Activated naive CD8-positive, alpha-beta T cell treated with anti-CD3 and anti-CD28 coated beads, Interleukin-2, amount 10 ng/mL, durations not matched to agents 7 days and 5 days (primary cell): ENCODE measurements at regions not wholly inside any gene's neighbourhood (a gene's known extent, or its start where the extent isn't known, plus 50 kb on each side); places are given as distances from the start of the nearest gene placed in this dataset.

ENCODE experiments used
- ATAC-seq: fragments of 150-1000 bp; cut with Tn5 transposase; one replicate; pipeline ENCODE4 v1.10.0; 2021; ENCODE audit warnings: low read depth, moderate library complexity
- POLR2A ChIA-PET: fragments of 350-600 bp; sonication (Branson Sonifier 250); formaldehyde crosslinking; loops from one replicate; lab custom pipeline; 2021; ENCODE audit warnings: antibody characterized with exemption; lab: Charles Lee
- DNase-seq: peaks from one replicate; pipeline ENCODE4 v3.0.0; 2021
- H3K27ac Mint-ChIP-seq: one replicate; pipeline ENCODE4 v1.8.0; 2022; ENCODE audit warnings: mild to moderate bottlenecking, mixed read lengths
- H3K27me3 Mint-ChIP-seq: one replicate; pipeline ENCODE4 v1.8.0; 2022; ENCODE audit warnings: mild to moderate bottlenecking, moderate library complexity, mixed read lengths
- H3K36me3 Mint-ChIP-seq: one replicate; pipeline ENCODE4 v1.8.0; 2021; ENCODE audit warnings: mild to moderate bottlenecking, mixed read lengths
- H3K4me1 Mint-ChIP-seq: one replicate; pipeline ENCODE4 v1.8.0; 2021; ENCODE audit warnings: mixed read lengths
- H3K4me3 Mint-ChIP-seq: one replicate; pipeline ENCODE4 v1.8.0; 2022; ENCODE audit warnings: mild to moderate bottlenecking, moderate library complexity, mixed read lengths
- H3K9me3 Mint-ChIP-seq: one replicate; pipeline ENCODE4 v1.8.0; 2021; ENCODE audit warnings: mixed read lengths

DNA sequence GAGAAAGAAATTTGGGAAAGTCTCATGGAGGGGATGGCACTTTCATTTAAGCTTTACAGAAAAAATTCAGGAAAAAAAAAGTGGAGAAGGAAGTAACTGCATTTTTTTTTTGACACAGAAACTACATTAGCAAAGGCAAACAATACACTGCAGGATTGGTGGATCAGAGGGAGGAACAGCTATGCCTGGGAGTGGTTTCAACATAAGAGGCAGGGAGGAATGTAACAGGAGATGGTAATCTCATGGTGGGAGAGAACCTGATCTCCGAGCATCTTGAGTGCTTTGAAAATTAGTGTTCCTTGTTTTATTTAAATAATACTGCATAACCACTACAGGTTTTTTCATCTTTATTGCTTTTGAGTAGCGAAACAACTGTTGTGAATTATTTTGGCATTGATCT lies 249.4 kb downstream of the FAM170A start:
- Mint-ChIP-seq H3K9me3 (no peaks in the 10 kb centered on the region), H3K36me3 (no peaks in the 10 kb centered on the region), H3K4me1 (no peaks in the 10 kb centered on the region), H3K4me3 (no peak overlapping the region), H3K27me3 (no peaks in the 10 kb centered on the region), H3K27ac (no peak overlapping the region)
- POLR2A ChIA-PET = no interaction called here
- DNase-seq (no peak), ATAC-seq (no peak)

DNA sequence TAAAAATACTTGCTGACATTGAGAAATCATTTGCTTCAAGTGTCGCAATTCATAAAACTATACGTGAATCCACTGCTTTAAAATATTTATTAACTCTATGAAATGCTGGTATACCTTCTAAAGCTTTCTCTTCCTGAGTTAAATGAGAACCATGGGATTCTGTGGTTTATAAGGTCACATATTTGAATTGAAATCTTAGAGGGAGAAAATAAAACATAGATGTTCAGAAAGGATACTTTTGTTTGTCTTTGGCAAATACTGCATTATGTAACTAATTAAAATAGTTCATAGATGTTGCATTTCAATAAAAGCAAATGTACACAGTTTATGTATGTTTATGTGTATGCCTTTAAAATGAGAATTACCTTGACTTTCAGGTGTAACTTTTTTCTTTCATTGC lies 250.1 kb downstream of the FAM170A start:
- Mint-ChIP-seq H3K27me3 (no peaks in the 10 kb centered on the region), H3K4me3 (no peak overlapping the region), H3K4me1 (no peaks in the 10 kb centered on the region), H3K27ac (no peak overlapping the region), H3K9me3 (no peaks in the 10 kb centered on the region), H3K36me3 (no peaks in the 10 kb centered on the region)
- POLR2A ChIA-PET = no interaction called here
- ATAC-seq = no peak
- no peak for DNase-seq

DNA sequence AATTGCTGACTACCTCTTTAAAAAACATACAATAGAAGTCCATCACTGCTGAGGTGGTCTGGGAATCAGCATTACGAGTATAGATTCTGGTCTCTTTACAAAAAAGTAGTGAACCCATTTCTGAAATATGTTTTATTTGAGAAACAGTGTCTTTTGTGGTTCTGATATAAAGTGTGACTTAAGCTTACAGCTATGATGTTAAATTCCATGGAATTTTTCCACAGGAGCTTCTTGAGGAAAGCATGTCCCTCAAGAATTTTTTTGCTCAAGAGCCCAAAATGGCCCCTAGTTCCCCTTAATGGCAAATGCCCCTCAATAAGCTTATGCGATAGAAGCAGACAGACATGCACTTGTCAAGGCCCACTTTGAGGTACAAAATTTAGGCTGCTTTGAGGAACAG lies 265.7 kb downstream of the FAM170A start:
- DNase-seq (no peak), ATAC-seq (no peak)
- H3K36me3 Mint-ChIP-seq = no peaks in the 10 kb centered on the region
- POLR2A ChIA-PET = no interaction called here
- no peaks in the 10 kb centered on the region for H3K27me3 Mint-ChIP-seq
- no peak overlapping the region for H3K27ac Mint-ChIP-seq
- H3K9me3 Mint-ChIP-seq = no peaks in the 10 kb centered on the region
- H3K4me3 Mint-ChIP-seq = no peak overlapping the region
- H3K4me1 Mint-ChIP-seq = no peaks in the 10 kb centered on the region

DNA sequence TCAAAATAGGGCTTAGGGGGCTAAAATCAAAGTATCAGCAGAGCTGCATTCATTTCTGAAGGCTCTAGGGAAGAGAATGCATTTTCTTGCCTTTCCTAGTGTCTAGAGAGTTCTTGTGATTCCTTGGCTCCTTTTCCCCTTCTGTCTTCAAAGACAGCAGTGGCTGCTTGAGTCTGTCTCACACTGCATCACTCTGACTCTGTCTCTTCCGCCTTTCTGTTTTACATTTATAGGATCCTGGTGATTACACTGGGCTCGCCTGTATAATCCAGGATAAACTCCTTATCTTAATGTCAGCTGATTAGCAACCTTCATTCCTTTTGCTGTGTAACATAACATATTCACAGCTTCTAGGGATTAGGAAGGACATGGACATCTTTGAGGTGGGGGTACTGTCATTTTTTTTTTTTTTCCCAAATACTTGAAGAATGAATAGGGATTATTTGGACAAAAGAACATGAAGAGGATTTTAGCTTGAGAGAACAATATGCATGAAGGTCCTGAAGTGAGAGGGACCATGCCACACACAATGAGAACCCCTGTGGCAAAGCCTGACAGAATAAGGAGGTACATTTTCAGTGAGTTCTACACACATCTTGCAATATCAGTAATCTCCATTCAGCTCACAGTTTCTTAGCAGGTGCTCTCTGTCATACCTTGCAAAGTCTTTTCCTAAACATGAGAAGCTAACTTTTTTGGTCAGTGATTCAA lies 267.6 kb downstream of the FAM170A start:
- ATAC-seq = no peak
- Mint-ChIP-seq H3K9me3 (no peaks in the 10 kb centered on the region), H3K36me3 (no peaks in the 10 kb centered on the region), H3K27me3 (no peaks in the 10 kb centered on the region), H3K4me1 (no peaks in the 10 kb centered on the region), H3K27ac (no peak overlapping the region), H3K4me3 (no peak overlapping the region)
- POLR2A ChIA-PET = no interaction called here
- no peak for DNase-seq

DNA sequence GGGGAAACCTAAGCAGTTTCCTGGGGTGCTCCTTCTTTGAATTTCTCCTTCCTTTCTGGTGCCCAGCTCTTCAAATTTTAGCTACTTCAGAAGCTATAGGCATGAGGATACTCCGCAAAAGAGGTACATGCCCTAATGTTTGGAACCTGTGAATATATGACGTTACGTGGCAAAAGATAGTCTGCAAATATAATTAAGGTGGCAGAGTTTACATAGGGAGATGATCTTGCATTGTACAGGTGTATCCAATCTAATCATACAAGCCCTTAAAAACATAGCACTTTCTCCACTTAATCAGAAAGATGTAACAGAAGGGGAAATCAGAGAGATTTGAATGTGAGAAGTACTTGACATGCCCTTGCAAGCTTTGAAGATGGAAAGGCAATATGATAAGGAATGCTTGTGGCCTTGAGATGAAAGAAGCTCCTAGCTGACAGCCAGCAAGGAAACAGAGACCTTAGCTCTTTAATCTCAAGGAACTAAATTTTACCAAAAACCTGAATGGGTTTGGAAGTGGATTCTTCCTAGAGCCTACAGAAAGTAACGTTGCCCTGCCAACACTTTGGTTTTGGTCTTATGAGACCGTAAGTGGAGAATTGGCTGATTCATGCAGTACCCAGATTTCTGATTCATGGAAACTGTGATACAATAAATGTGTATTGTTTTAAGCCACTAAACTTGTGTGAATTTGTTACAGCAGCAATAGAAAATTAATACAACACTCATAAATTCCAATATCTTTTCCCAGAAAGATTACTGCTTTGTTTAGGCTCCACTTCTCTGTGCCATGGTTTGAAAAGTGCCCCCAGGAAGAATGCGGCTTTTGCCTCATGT lies 268.4 kb downstream of the FAM170A start:
- H3K4me3 Mint-ChIP-seq = no peak overlapping the region
- H3K36me3 Mint-ChIP-seq = no peaks in the 10 kb centered on the region
- POLR2A ChIA-PET = no interaction called here
- no peaks in the 10 kb centered on the region for H3K4me1 Mint-ChIP-seq
- no peak for DNase-seq
- H3K27ac Mint-ChIP-seq = no peak overlapping the region
- no peak for ATAC-seq
- no peaks in the 10 kb centered on the region for H3K27me3 Mint-ChIP-seq
- no peaks in the 10 kb centered on the region for H3K9me3 Mint-ChIP-seq

DNA sequence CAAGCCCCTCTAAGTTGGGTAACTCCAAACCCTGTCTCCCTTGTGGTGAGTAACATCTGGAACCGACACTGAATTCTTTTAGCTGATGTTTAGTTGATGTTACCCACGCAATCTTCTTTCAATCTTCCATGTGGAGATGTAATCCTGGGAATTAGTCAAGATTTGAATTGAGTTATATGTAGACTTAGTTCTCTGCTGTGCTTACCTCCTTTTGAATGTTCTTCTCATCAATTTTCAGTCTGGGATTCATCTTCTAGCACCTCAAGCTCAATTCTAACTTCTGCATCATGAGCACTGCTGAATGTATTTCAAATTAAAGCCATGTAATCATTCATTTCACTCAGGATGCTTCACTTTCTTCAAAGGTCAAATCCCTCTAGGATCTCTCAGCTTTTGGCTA lies 270.6 kb downstream of the FAM170A start:
- Mint-ChIP-seq H3K4me3 (no peak overlapping the region), H3K27me3 (no peaks in the 10 kb centered on the region), H3K9me3 (no peaks in the 10 kb centered on the region), H3K36me3 (no peaks in the 10 kb centered on the region), H3K27ac (no peak overlapping the region), H3K4me1 (no peaks in the 10 kb centered on the region)
- no peak for DNase-seq
- no peak for ATAC-seq
- POLR2A ChIA-PET = no interaction called here

DNA sequence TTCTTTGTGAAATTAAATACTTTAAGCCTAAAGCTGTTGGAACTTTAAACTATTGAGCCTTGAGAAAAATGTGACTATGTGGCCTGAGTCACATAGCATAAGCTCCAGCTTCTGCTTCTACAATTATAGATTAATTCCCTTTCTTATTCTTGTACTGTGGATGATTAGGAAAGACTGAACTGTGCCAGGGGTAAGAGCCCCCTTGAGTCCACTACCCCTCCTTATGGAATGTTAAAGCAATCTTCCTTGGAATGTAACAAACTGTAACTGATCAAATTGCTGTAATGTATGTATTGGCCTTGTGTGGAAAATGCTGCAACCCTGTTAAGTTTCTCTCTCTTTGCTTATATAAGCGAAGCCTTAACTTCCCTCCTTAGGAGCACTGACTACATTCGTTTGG lies 273.2 kb downstream of the FAM170A start:
- no peaks in the 10 kb centered on the region for H3K27me3 Mint-ChIP-seq
- no peak overlapping the region for H3K27ac Mint-ChIP-seq
- POLR2A ChIA-PET = no interaction called here
- H3K36me3 Mint-ChIP-seq = no peaks in the 10 kb centered on the region
- no peaks in the 10 kb centered on the region for H3K4me1 Mint-ChIP-seq
- ATAC-seq (no peak), DNase-seq (no peak)
- H3K4me3 Mint-ChIP-seq = no peak overlapping the region
- no peaks in the 10 kb centered on the region for H3K9me3 Mint-ChIP-seq

DNA sequence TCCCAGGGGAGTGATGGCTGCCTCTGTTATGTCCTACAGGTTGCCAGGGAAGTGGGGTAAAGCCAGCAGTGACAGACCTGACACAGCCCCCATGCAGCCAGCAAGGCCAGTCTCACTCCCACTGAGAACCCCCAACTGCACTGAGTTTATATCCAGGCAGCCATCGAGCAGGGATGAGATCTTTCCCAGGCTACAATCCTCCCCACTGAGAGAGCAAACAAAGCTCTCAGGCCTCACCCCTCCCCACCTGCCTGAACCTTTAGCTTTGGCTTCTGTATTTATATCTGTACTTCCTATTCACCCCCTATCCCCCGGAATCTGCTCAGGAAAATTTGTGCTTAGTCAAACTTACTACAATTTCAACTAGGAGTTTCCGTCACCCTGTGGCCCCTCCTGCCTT lies 284.1 kb downstream of the FAM170A start:
- H3K36me3 Mint-ChIP-seq = no peaks in the 10 kb centered on the region
- ATAC-seq (no peak), DNase-seq (no peak)
- H3K4me3 Mint-ChIP-seq = no peak overlapping the region
- POLR2A ChIA-PET = no interaction called here
- H3K27me3 Mint-ChIP-seq = no peaks in the 10 kb centered on the region
- no peaks in the 10 kb centered on the region for H3K4me1 Mint-ChIP-seq
- peaks cover 1% of the 10 kb centered on the region for H3K9me3 Mint-ChIP-seq
- H3K27ac Mint-ChIP-seq = no peak overlapping the region

DNA sequence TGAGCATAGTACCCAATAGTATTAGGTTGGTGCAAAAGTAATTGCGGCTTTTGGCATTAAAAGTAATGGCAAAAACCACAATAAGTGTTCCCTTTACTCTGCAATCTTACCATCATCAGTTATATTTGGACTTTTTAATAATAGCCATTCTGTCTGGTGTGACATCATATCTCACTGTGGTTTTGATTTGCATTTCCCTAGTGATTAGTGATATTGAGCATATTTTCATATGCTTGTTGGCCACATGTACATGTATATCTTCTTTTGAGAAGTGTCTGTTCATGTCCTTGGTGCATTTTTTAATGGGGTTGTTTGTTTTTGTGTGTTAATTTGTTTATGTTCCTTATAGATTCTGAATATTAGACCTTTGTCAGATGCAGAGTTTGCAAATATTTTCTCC lies 289.9 kb downstream of the FAM170A start:
- Mint-ChIP-seq H3K4me1 (no peaks in the 10 kb centered on the region), H3K27ac (no peak overlapping the region), H3K4me3 (no peak overlapping the region), H3K36me3 (no peaks in the 10 kb centered on the region), H3K9me3 (no peaks in the 10 kb centered on the region), H3K27me3 (no peaks in the 10 kb centered on the region)
- DNase-seq (no peak), ATAC-seq (no peak)
- POLR2A ChIA-PET = no interaction called here

DNA sequence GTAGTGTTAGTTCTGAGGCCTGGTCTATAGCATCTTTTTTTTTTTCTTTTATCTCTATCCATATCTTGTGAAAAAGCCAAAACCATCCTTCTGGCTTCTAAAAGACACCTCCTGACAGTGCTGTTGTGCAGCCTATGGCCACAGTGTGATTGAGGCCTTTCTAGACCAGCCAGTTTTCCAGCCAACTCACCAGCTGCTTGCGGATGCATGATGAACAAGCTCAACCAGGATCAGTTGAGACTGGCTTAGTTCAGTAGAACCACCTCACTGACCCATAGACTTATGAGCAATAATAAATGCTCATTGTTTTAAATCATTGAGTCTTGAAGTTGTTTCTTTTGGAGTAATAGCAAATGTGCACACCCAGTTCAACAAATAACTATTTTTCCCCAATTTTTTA lies 296.9 kb downstream of the FAM170A start:
- Mint-ChIP-seq H3K27me3 (no peaks in the 10 kb centered on the region), H3K4me1 (no peaks in the 10 kb centered on the region), H3K9me3 (no peaks in the 10 kb centered on the region), H3K27ac (no peak overlapping the region), H3K4me3 (no peak overlapping the region), H3K36me3 (no peaks in the 10 kb centered on the region)
- POLR2A ChIA-PET = no interaction called here
- ATAC-seq (no peak), DNase-seq (no peak)

DNA sequence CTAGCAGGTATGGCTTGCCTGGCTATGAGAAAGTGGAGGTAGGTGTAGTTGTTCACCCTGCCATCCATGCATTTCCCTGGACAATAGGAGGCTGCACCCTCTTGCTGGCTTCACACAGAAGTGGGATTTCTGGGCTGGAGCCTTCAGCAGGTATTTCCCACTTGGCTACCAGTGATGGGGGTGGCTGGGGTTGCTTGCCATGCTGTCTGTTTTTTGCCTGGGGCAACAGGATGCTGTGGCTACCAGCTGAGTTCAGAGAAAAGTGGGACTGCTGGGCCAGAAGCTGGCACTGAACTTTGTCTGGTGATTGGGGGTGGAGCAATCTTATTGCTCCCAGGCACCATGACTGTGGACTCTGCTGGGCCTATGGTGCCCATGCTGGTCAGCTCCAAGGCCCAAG lies 299.6 kb downstream of the FAM170A start:
- H3K4me3 Mint-ChIP-seq = no peak overlapping the region
- H3K36me3 Mint-ChIP-seq = no peaks in the 10 kb centered on the region
- no peak for DNase-seq
- ATAC-seq = no peak
- no peaks in the 10 kb centered on the region for H3K4me1 Mint-ChIP-seq
- H3K27me3 Mint-ChIP-seq = no peaks in the 10 kb centered on the region
- POLR2A ChIA-PET = no interaction called here
- no peaks in the 10 kb centered on the region for H3K9me3 Mint-ChIP-seq
- no peak overlapping the region for H3K27ac Mint-ChIP-seq

DNA sequence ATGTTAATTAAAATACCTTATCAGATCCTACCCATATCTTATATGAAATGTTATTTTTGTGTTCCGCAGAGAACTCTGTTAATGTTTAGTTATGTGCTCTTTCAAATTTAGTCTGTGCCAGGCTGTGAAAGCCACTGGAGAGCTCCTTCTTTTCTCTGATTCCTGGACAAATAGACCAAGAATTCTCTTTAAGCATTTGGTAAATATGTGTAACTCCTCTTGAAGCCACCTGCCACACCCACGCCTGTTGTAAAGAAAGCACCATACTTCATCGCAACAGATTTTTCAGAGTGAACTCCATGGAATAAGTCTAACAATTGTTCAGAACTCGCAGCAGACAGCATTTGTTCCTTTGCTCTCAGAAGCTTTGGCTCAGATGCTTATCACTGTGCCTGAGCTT lies 301.1 kb downstream of the FAM170A start:
- Mint-ChIP-seq H3K27me3 (no peaks in the 10 kb centered on the region), H3K9me3 (no peaks in the 10 kb centered on the region), H3K4me1 (no peaks in the 10 kb centered on the region), H3K4me3 (no peak overlapping the region), H3K27ac (no peak overlapping the region), H3K36me3 (no peaks in the 10 kb centered on the region)
- ATAC-seq (no peak), DNase-seq (no peak)
- POLR2A ChIA-PET = no interaction called here

DNA sequence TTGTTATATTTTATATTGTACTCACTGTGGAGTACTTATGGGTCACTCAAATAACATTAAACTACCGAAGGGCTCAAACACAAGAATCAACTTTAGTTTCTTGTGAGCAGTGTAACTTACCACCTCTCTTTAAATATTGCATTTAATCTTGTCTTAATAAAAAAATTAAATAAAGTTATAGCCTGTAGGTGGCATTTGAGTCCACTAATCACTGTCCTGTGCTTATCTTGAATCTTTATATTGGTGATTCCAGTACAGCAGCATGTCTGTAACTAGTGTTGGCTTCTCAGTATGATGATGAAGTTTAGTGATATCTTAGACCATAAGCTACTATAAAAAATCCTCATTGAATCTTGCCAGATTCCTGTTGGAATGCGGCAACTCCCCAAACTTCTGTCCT lies 313.8 kb downstream of the FAM170A start:
- DNase-seq (no peak), ATAC-seq (no peak)
- no peaks in the 10 kb centered on the region for H3K9me3 Mint-ChIP-seq
- no peaks in the 10 kb centered on the region for H3K27me3 Mint-ChIP-seq
- POLR2A ChIA-PET = no interaction called here
- no peaks in the 10 kb centered on the region for H3K4me1 Mint-ChIP-seq
- H3K27ac Mint-ChIP-seq = no peak overlapping the region
- H3K4me3 Mint-ChIP-seq = no peak overlapping the region
- H3K36me3 Mint-ChIP-seq = no peaks in the 10 kb centered on the region

DNA sequence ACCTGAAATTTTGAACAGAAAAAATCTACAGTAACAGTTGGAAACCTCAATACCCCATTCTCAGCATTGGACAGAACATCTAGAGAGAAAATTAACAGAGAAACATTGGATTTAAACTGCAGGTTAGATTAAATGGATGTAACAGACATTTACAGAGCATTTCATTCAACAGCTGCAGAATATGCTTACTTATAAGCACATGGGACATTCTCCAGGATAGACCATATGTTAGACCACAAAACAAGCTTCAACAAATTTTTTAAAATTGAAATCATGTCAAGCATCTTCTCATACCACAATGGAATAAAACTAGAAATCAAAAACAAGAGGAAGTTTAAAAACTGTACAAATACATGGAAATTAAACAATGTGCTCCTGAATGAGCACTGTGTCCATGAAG lies 316.3 kb downstream of the FAM170A start:
- H3K27ac Mint-ChIP-seq = no peak overlapping the region
- DNase-seq (no peak), ATAC-seq (no peak)
- no peak overlapping the region for H3K4me3 Mint-ChIP-seq
- POLR2A ChIA-PET = no interaction called here
- H3K27me3 Mint-ChIP-seq = no peaks in the 10 kb centered on the region
- H3K36me3 Mint-ChIP-seq = no peaks in the 10 kb centered on the region
- H3K4me1 Mint-ChIP-seq = no peaks in the 10 kb centered on the region
- H3K9me3 Mint-ChIP-seq = no peaks in the 10 kb centered on the region
